NCI-H2107 treated with DMSO at 0.1 percent for 48 hours (cell line): ENCODE measurements at regions not wholly inside any gene's neighbourhood (a gene's known extent, or its start where the extent isn't known, plus 50 kb on each side); places are given as distances from the start of the nearest gene placed in this dataset.

Experiments
- DNase-seq: peaks from one replicate; lab custom pipeline; 2025; ENCODE audit not compliant: unreplicated experiment; lab: John Stamatoyannopoulos, UW

- no peak for DNase-seq
Observed at GRCh38 chr3:117063930-117064329, 354.4 kb downstream of the TUSC7 start.

- DNase-seq, result no peak
Observed at GRCh38 chr3:117068301-117068700, 358.7 kb downstream of the TUSC7 start.

- DNase-seq, result no peak
Observed at GRCh38 chr3:117074826-117075225, 365.2 kb downstream of the TUSC7 start.

- DNase-seq, result no peak
Observed at GRCh38 chr3:117079997-117080396, 370.4 kb downstream of the TUSC7 start.

- DNase-seq, result no peak
Observed at GRCh38 chr3:117080872-117081271, 371.3 kb downstream of the TUSC7 start.

GRCh38 chr3:117084277-117084676, 374.7 kb downstream of the TUSC7 start:
- DNase-seq, result no peak

GRCh38 chr3:117084739-117085270, 375.2 kb downstream of the TUSC7 start:
- DNase-seq, result no peak

- DNase-seq, result no peak
Observed at GRCh38 chr3:117091676-117092075, 382.1 kb downstream of the TUSC7 start.

- DNase-seq, result no peak
Observed at GRCh38 chr3:117096549-117096948, 387.0 kb downstream of the TUSC7 start.

- DNase-seq, result no peak
Observed at GRCh38 chr3:117097351-117097750, 387.8 kb downstream of the TUSC7 start.

GRCh38 chr3:117101697-117102096, 392.1 kb downstream of the TUSC7 start:
- DNase-seq, result no peak

- no peak for DNase-seq
Observed at GRCh38 chr3:117102426-117102825, 392.8 kb downstream of the TUSC7 start.

- no peak for DNase-seq
Observed at GRCh38 chr3:117103675-117104074, 394.1 kb downstream of the TUSC7 start.

GRCh38 chr3:117104381-117104780, 394.8 kb downstream of the TUSC7 start:
- no peak for DNase-seq

- DNase-seq, result no peak
Observed at GRCh38 chr3:117104792-117105191, 395.2 kb downstream of the TUSC7 start.

- DNase-seq, result no peak
Observed at GRCh38 chr3:117105686-117106085, 396.1 kb downstream of the TUSC7 start.

- no peak for DNase-seq
Observed at GRCh38 chr3:117106396-117106795, 396.8 kb downstream of the TUSC7 start.

GRCh38 chr3:117107946-117108345, 398.4 kb downstream of the TUSC7 start:
- no peak for DNase-seq

GRCh38 chr3:117109178-117109577, 399.6 kb downstream of the TUSC7 start:
- DNase-seq, result no peak

GRCh38 chr3:117114517-117115265, 405.1 kb downstream of the TUSC7 start:
- DNase-seq, result no peak

GRCh38 chr3:117117188-117117936, 407.8 kb downstream of the TUSC7 start:
- no peak for DNase-seq

- no peak for DNase-seq
Observed at GRCh38 chr3:117118604-117119003, 409.0 kb downstream of the TUSC7 start.
